ENCODE measurements at regions not wholly inside any gene's neighbourhood (a gene's known extent, or its start where the extent isn't known, plus 50 kb on each side); places are given as distances from the start of the nearest gene placed in this dataset.

- TF ChIP-seq POLR2AphosphoS5 (IDR thresholded peaks at IDR 0.05; ENCODE audit: low read depth) (no peak), CTCF (IDR thresholded peaks at IDR 0.05; ENCODE audit: insufficient read depth, low read length) (no peak), GABPA (IDR thresholded peaks at IDR 0.05; ENCODE audit: low read depth) (no peak)
Measured at GRCh38 chr3:64922213-64922612, 234.4 kb upstream of the ADAMTS9 start.

Data from HL-60 (cell line).